T-cell (primary cell): ENCODE measurements at regions not wholly inside any gene's neighbourhood (a gene's known extent, or its start where the extent isn't known, plus 50 kb on each side); places are given as distances from the start of the nearest gene placed in this dataset.
A peak's percentile ranks its signal among the peaks of the same experiment; 100 is the strongest.

Experiments used
- ATAC-seq, 4 experiments: fragments of 200-7000 bp in 3 of 4; fragments of 150-1000 bp in 1 of 4; cut with Tn5 transposase; replicated peaks in 1 of 4; 1 replicate in 3 of 4; 2 replicates in 1 of 4; pipeline ENCODE4 v1.10.0; 2021; ENCODE audit warnings: moderate library complexity in 3 of 4, mild to moderate bottlenecking in 2 of 4, moderate number of reproducible peaks in 1 of 4
- CTCF ChIA-PET, 2 donors: fragments of 300-600 bp; sonication (Branson Sonifier 250); formaldehyde crosslinking; loops; one replicate each; lab custom pipeline; 2022; ENCODE audit warnings: antibody characterized with exemption in 2 of 2; lab: Charles Lee
- POLR2A ChIA-PET, 2 donors: fragments of 300-600 bp; sonication (Branson Sonifier 250); formaldehyde crosslinking; loops; one replicate each; lab custom pipeline; 2022; ENCODE audit warnings: antibody characterized with exemption in 2 of 2; lab: Charles Lee
- DNase-seq, 35 experiments: peaks; one replicate each; pipeline versions ENCODE4 v3.0.0 to v3.0.0-alpha.2; 2013 to 2023
- H3K27ac ChIP-seq: one replicate; pipeline ENCODE4 v1.5.1; 2013; ENCODE audit warnings: low read length
- H3K27me3 ChIP-seq, 2 experiments: replicated peaks in 1 of 2; 1 replicate in 1 of 2; 2 replicates in 1 of 2; pipeline versions ENCODE4 v1.6.1 to v1.7.0; 2013; ENCODE audit warnings: low read length in 1 of 2, mixed read lengths in 1 of 2; ENCODE audit not compliant: control insufficient read depth in 2 of 2, insufficient read depth in 2 of 2; ENCODE audit errors: extremely low read depth in 1 of 2
- H3K36me3 ChIP-seq, 2 donors: 1 replicate in 1 of 2; 2 replicates in 1 of 2; pipeline versions ENCODE4 v1.6.1 to v1.7.0; 2013; ENCODE audit warnings: low read length in 1 of 2; ENCODE audit not compliant: control insufficient read depth in 2 of 2, insufficient read depth in 1 of 2; ENCODE audit errors: extremely low read depth in 1 of 2
- H3K4me1 ChIP-seq, 2 experiments: 1 replicate in 1 of 2; 2 replicates in 1 of 2; pipeline versions ENCODE4 v1.6.1 to v1.7.0; 2013; ENCODE audit warnings: low read length in 2 of 2, mixed read lengths in 1 of 2; ENCODE audit not compliant: insufficient read depth in 2 of 2, control insufficient read depth in 1 of 2; ENCODE audit errors: extremely low read depth in 1 of 2
- H3K4me3 ChIP-seq, 2 donors: 1 replicate in 1 of 2; 2 replicates in 1 of 2; pipeline versions ENCODE4 v1.5.1 to v1.7.0; 2013; ENCODE audit warnings: mild to moderate bottlenecking in 2 of 2, low read length in 1 of 2, moderate library complexity in 1 of 2; ENCODE audit not compliant: control insufficient read depth in 1 of 2; ENCODE audit errors: extremely low read depth in 1 of 2
- H3K9me3 ChIP-seq: 2 replicates; pipeline ENCODE4 v1.7.0; 2013
- H3K27ac Mint-ChIP-seq, 2 donors: one replicate each; pipeline ENCODE4 v1.8.0; 2020 to 2021; ENCODE audit warnings: mild to moderate bottlenecking in 2 of 2, mixed read lengths in 2 of 2
- H3K27me3 Mint-ChIP-seq, 2 donors: one replicate each; pipeline ENCODE4 v1.8.0; 2021 to 2022; ENCODE audit warnings: mixed read lengths in 2 of 2
- H3K36me3 Mint-ChIP-seq: one replicate; pipeline ENCODE4 v1.8.0; 2021; ENCODE audit warnings: mixed read lengths
- H3K4me1 Mint-ChIP-seq, 3 donors: one replicate each; pipeline ENCODE4 v1.8.0; 2020 to 2022; ENCODE audit warnings: mixed read lengths in 3 of 3, mild to moderate bottlenecking in 1 of 3
- H3K4me3 Mint-ChIP-seq, 3 donors: one replicate each; pipeline ENCODE4 v1.8.0; 2020 to 2022; ENCODE audit warnings: mild to moderate bottlenecking in 3 of 3, mixed read lengths in 3 of 3, moderate library complexity in 3 of 3
- H3K9me3 Mint-ChIP-seq, 3 donors: one replicate each; pipeline ENCODE4 v1.8.0; 2020 to 2022; ENCODE audit warnings: mixed read lengths in 3 of 3
- WGBS: methylation state at CpG from one replicate; pipeline ENCODE4 v1.1.5; 2013; ENCODE audit warnings: missing lambda C conversion rate; ENCODE audit not compliant: insufficient coverage; 5-methylcytosine and 5-hydroxymethylcytosine counted together

GRCh38 chr14:44820230-44820964, 141.3 kb downstream of the KLHL28 start:
- H3K4me1 ChIP-seq = no peaks in the 10 kb centered on the region
- no peak for ATAC-seq
- POLR2A ChIA-PET = no interaction called here
- no peak overlapping the region for H3K4me3 ChIP-seq
- Mint-ChIP-seq H3K27me3 (peaks cover 24 to 33% of the 10 kb centered on the region in 2 donors), H3K9me3 (peaks cover 0 to 8% (median 6%) of the 10 kb centered on the region in 3 donors), H3K4me1 (no peaks in the 10 kb centered on the region), H3K4me3 (no peak overlapping the region), H3K36me3 (no peaks in the 10 kb centered on the region), H3K27ac (no peak overlapping the region)
- CTCF ChIA-PET = no interaction called here
- no peaks in the 10 kb centered on the region for H3K9me3 ChIP-seq
- no peak overlapping the region for H3K27ac ChIP-seq
- peaks cover 0 to 11% of the 10 kb centered on the region in 2 experiments for H3K27me3 ChIP-seq
- 96% methylated on average over 4 of the region's 5 CpGs for WGBS
- H3K36me3 ChIP-seq = no peaks in the 10 kb centered on the region
- DNase-seq = no peak

- no peaks in the 10 kb centered on the region for H3K9me3 ChIP-seq
- ATAC-seq (no peak), DNase-seq (no peak)
- Mint-ChIP-seq H3K4me1 (no peaks in the 10 kb centered on the region), H3K27ac (no peak overlapping the region), H3K27me3 (peaks cover 16 to 40% of the 10 kb centered on the region in 2 donors), H3K4me3 (no peak overlapping the region), H3K9me3 (no peaks in the 10 kb centered on the region), H3K36me3 (no peaks in the 10 kb centered on the region)
- ChIA-PET POLR2A (no interaction called here), CTCF (no interaction called here)
- H3K27ac ChIP-seq = no peak overlapping the region
- no peaks in the 10 kb centered on the region for H3K36me3 ChIP-seq
- peaks cover 2 to 3% of the 10 kb centered on the region in 2 experiments for H3K27me3 ChIP-seq
- H3K4me3 ChIP-seq = no peak overlapping the region
- no peaks in the 10 kb centered on the region for H3K4me1 ChIP-seq
- WGBS = no CpG with 5 or more reads among the region's 2 CpGs
These were observed 147.6 kb downstream of the KLHL28 start for GRCh38 chr14:44814196-44814595.

GRCh38 chr14:44812672-44813071, 149.1 kb downstream of the KLHL28 start:
- H3K27ac ChIP-seq = no peak overlapping the region
- H3K36me3 Mint-ChIP-seq = no peaks in the 10 kb centered on the region
- 87% methylated on average over 10 of the region's 10 CpGs for WGBS
- peaks cover 2 to 3% of the 10 kb centered on the region in 2 experiments for H3K27me3 ChIP-seq
- no peaks in the 10 kb centered on the region for H3K4me1 Mint-ChIP-seq
- H3K4me1 ChIP-seq = no peaks in the 10 kb centered on the region
- H3K27ac Mint-ChIP-seq = no peak overlapping the region
- no peaks in the 10 kb centered on the region for H3K36me3 ChIP-seq
- ATAC-seq = no peak
- H3K9me3 Mint-ChIP-seq = no peaks in the 10 kb centered on the region
- ChIA-PET CTCF (no interaction called here), POLR2A (no interaction called here)
- H3K9me3 ChIP-seq = no peaks in the 10 kb centered on the region
- H3K4me3 ChIP-seq = no peak overlapping the region
- H3K27me3 Mint-ChIP-seq = peaks cover 13 to 31% of the 10 kb centered on the region in 2 donors
- no peak for DNase-seq
- no peak overlapping the region for H3K4me3 Mint-ChIP-seq

DNA sequence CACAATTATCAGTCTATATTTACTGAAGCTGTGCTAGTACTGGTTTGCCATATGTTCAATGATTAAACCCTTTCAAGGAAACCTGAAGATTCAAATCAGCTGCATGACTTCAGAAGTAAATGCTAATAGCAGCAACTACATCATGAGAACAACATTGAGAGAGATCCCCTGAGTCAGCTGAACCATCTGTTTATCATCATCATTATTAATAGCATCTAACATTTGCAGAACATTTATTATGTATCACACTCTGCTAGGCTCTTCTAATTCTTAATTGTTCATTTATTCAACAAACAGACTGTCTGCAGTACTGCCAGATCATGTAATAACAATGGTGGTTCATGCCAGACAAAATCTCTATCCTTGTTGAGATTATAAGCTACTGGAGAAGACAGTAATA, 157.4 kb downstream of the KLHL28 start:
- no peaks in the 10 kb centered on the region for H3K9me3 Mint-ChIP-seq
- POLR2A ChIA-PET = interaction anchor here in 1 of 2 donors (0.6 kb wide), 1 partner anchor 1001 kb away, joined by 3 read pairs; no protein-coding TSS in a partner anchor
- no peaks in the 10 kb centered on the region for H3K9me3 ChIP-seq
- H3K4me3 ChIP-seq = no peak overlapping the region
- ATAC-seq (no peak), DNase-seq (no peak)
- H3K27ac Mint-ChIP-seq = no peak overlapping the region
- H3K36me3 ChIP-seq = no peaks in the 10 kb centered on the region
- H3K27me3 ChIP-seq = no peaks in the 10 kb centered on the region
- H3K36me3 Mint-ChIP-seq = no peaks in the 10 kb centered on the region
- no peak overlapping the region for H3K4me3 Mint-ChIP-seq
- no peaks in the 10 kb centered on the region for H3K4me1 Mint-ChIP-seq
- H3K27me3 Mint-ChIP-seq = peaks cover 7 to 12% of the 10 kb centered on the region in 2 donors
- no peaks in the 10 kb centered on the region for H3K4me1 ChIP-seq
- no peak overlapping the region for H3K27ac ChIP-seq
- CTCF ChIA-PET = no interaction called here

DNA sequence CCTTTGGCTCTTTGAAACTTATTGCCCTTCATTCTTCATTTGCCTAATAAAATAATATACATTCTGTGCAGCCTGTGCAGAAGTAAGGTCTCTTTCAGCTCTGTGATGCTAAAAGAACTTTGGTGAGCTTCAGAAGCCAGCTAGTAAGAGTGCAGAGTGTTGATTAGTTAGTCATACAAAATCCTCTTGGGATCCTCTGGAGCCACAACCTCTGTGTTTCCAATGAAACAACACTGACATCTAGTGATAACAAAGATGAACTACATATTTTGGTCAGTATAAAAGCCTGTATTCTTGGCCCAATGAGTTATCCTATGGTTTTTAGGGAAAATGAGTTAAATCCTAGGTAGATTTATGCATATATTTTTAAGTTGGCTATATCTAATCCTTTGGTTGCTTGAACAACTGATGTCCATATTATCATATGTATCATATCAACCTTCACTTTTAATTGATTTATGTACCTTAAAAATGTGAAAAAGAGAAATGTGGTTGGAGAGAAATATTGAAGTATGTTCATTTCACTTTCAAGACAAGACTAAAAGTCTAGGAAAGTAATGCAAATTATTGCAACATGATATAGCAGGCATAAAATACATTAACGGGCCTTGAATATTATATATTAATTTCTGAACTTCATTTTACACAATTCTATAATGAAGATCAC, 158.4 kb downstream of the KLHL28 start:
- Histone ChIP-seq H3K9me3 (no peaks in the 10 kb centered on the region), H3K27me3 (no peaks in the 10 kb centered on the region), H3K27ac (no peak overlapping the region), H3K4me1 (no peaks in the 10 kb centered on the region), H3K36me3 (no peaks in the 10 kb centered on the region), H3K4me3 (no peak overlapping the region)
- POLR2A ChIA-PET = interaction anchor here in 1 of 2 donors (0.6 kb wide), 1 partner anchor 360 kb away, joined by 3 read pairs; no protein-coding TSS in a partner anchor
- Mint-ChIP-seq H3K9me3 (no peaks in the 10 kb centered on the region), H3K27me3 (peaks cover 7 to 12% of the 10 kb centered on the region in 2 donors), H3K36me3 (no peaks in the 10 kb centered on the region), H3K4me3 (no peak overlapping the region), H3K4me1 (no peaks in the 10 kb centered on the region), H3K27ac (no peak overlapping the region)
- no CpG with 5 or more reads among the region's 1 CpG for WGBS
- peak in 1 of 35 experiments; percentile 34 for DNase-seq
- ATAC-seq = no peak
- CTCF ChIA-PET = interaction anchor here in 1 of 2 donors (0.5 kb wide), 1 partner anchor 69 kb away, joined by 3 read pairs; no protein-coding TSS in a partner anchor

DNA sequence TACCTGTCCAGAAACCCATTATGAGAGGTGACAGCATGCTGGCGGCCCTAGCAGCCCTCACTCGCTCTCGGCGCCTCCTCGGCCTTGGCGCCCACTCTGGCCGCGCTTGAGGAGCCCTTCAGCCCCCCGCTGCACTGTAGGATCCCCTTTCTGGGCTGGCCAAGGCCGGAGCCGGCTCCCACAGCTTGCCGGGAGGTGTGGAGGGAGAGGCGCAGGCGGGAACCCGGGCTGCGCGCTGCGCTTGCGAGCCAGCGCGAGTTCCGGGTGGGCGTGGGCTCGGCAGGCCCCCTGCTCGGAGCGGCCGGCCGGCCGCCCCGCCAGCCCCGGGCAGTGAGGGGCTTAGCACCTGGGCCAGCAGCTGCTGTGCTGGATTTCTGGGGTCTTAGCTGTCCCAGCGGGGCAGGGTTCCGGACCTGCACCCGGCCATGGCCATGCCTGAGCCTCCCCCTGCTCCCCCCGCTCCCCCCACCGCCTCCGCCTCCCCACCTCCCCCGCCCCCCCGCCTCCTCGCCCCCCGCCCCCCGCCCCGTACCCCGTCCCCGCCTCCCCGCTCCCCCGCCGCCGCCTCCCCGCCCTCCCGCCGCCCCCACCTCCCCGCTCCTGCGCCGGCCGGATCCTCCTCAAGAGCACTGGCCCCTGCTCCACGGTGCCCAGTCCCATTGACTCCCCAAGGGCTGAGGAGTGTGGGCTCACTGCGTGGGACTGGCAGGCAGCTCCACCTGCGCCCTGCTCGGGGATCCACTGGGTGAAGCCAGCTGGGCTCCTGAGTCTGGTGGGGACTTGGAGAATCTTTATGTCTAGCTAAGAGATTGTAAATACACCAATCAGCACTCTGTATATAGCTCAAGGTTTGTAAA, 163.1 kb downstream of the KLHL28 start:
- Histone ChIP-seq H3K4me1 (no peaks in the 10 kb centered on the region), H3K27me3 (no peaks in the 10 kb centered on the region), H3K9me3 (no peaks in the 10 kb centered on the region), H3K27ac (no peak overlapping the region), H3K36me3 (no peaks in the 10 kb centered on the region), H3K4me3 (no peak overlapping the region)
- ChIA-PET POLR2A (no interaction called here), CTCF (interaction anchor here in 1 of 2 donors (0.6 kb wide), 1 partner anchor 12 kb away, joined by 3 read pairs; no protein-coding TSS in a partner anchor)
- no peaks in the 10 kb centered on the region for H3K4me1 Mint-ChIP-seq
- DNase-seq (no peak), ATAC-seq (no peak)
- H3K9me3 Mint-ChIP-seq = no peaks in the 10 kb centered on the region
- H3K27me3 Mint-ChIP-seq = peaks cover 2 to 5% of the 10 kb centered on the region in 2 donors
- no peaks in the 10 kb centered on the region for H3K36me3 Mint-ChIP-seq
- 79% methylated on average over 33 of the region's 60 CpGs for WGBS
- no peak overlapping the region for H3K27ac Mint-ChIP-seq
- no peak overlapping the region for H3K4me3 Mint-ChIP-seq
